ENCODE measurements at regions not wholly inside any gene's neighbourhood (a gene's known extent, or its start where the extent isn't known, plus 50 kb on each side); places are given as distances from the start of the nearest gene placed in this dataset.

GRCh38 chr9:108150736-108151586, 661.4 kb upstream of the KLF4 start:
- in situ Hi-C loops (cut with MboI; ENCODE audit: low sequenced_read_pairs), result no loop called here

- in situ Hi-C loops (cut with MboI; ENCODE audit: low sequenced_read_pairs), result no loop called here
Measured at GRCh38 chr9:108149326-108149725, 659.8 kb upstream of the KLF4 start.

- in situ Hi-C loops (cut with MboI; ENCODE audit: low sequenced_read_pairs), result no loop called here
Measured at GRCh38 chr9:108142504-108143201, 653.1 kb upstream of the KLF4 start.

- in situ Hi-C loops (cut with MboI; ENCODE audit: low sequenced_read_pairs), result no loop called here
Measured at GRCh38 chr9:108142142-108142503, 652.6 kb upstream of the KLF4 start.

- in situ Hi-C loops (cut with MboI; ENCODE audit: low sequenced_read_pairs), result no loop called here
Measured at GRCh38 chr9:108139900-108140299, 650.3 kb upstream of the KLF4 start.

GRCh38 chr9:108138516-108138915, 648.9 kb upstream of the KLF4 start:
- in situ Hi-C loops (cut with MboI; ENCODE audit: low sequenced_read_pairs), result no loop called here

GRCh38 chr9:108136656-108137055, 647.1 kb upstream of the KLF4 start:
- in situ Hi-C loops (cut with MboI; ENCODE audit: low sequenced_read_pairs), result no loop called here

- in situ Hi-C loops (cut with MboI; ENCODE audit: low sequenced_read_pairs), result no loop called here
Measured at GRCh38 chr9:108134486-108135128, 645.0 kb upstream of the KLF4 start.

GRCh38 chr9:108133680-108134079, 644.1 kb upstream of the KLF4 start:
- in situ Hi-C loops (cut with MboI; ENCODE audit: low sequenced_read_pairs), result no loop called here

- in situ Hi-C loops (cut with MboI; ENCODE audit: low sequenced_read_pairs), result no loop called here
Measured at GRCh38 chr9:108133101-108133500, 643.5 kb upstream of the KLF4 start.

GRCh38 chr9:108130905-108131304, 641.3 kb upstream of the KLF4 start:
- in situ Hi-C loops (cut with MboI; ENCODE audit: low sequenced_read_pairs), result no loop called here

GRCh38 chr9:108125625-108126024, 636.1 kb upstream of the KLF4 start:
- in situ Hi-C loops (cut with MboI; ENCODE audit: low sequenced_read_pairs), result no loop called here

GRCh38 chr9:108119530-108120113, 630.1 kb upstream of the KLF4 start:
- in situ Hi-C loops (cut with MboI; ENCODE audit: low sequenced_read_pairs), result no loop called here

GRCh38 chr9:108117795-108118194, 628.2 kb upstream of the KLF4 start:
- in situ Hi-C loops (cut with MboI; ENCODE audit: low sequenced_read_pairs), result no loop called here

- in situ Hi-C loops (cut with MboI; ENCODE audit: low sequenced_read_pairs), result no loop called here
Measured at GRCh38 chr9:108117306-108117705, 627.7 kb upstream of the KLF4 start.

- in situ Hi-C loops (cut with MboI; ENCODE audit: low sequenced_read_pairs), result no loop called here
Measured at GRCh38 chr9:108113596-108113995, 624.0 kb upstream of the KLF4 start.

- in situ Hi-C loops (cut with MboI; ENCODE audit: low sequenced_read_pairs), result no loop called here
Measured at GRCh38 chr9:108109927-108110690, 620.5 kb upstream of the KLF4 start.

- in situ Hi-C loops (cut with MboI; ENCODE audit: low sequenced_read_pairs), result no loop called here
Measured at GRCh38 chr9:108108852-108109448, 619.4 kb upstream of the KLF4 start.

- in situ Hi-C loops (cut with MboI; ENCODE audit: low sequenced_read_pairs), result no loop called here
Measured at GRCh38 chr9:108108280-108108851, 618.8 kb upstream of the KLF4 start.

- in situ Hi-C loops (cut with MboI; ENCODE audit: low sequenced_read_pairs), result no loop called here
Measured at GRCh38 chr9:108105885-108106284, 616.3 kb upstream of the KLF4 start.
